ENCODE measurements at regions not wholly inside any gene's neighbourhood (a gene's known extent, or its start where the extent isn't known, plus 50 kb on each side); places are given as distances from the start of the nearest gene placed in this dataset.

DNA sequence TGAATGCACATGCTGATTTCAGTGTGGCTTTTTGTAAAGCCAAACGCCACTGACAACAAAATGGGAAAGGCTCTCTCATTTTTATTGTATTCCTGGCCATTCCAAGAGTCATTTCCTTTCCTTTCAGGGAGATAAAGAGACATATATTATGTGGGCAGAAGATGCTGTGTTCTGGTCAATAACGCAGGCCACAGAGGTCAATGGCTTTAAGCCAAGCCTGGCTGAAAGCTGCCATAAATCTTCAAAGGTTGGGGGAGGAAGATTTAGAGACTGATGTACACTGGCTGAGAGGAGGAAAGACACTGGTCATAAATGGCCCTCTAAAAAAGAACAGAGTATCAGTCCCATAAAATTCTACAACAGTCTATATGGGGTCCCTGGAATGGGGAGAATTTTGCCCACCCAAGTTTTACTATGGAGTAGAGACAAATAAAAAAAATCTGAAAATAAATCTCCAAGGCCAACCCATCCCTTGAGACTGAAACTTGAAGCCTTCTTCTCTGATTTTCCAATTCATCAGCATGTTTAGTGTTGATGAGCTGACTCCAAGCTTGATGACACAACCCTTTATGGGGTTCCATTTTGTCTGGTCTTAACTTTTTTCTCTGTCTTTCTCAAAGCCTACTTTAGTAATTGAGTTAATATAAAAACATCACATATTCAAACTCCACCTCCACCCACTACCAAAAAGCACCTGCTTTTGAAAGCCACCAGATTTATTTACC lies 152.1 kb upstream of the SLC24A2 start:
- ATAC-seq (no peak), DNase-seq (ENCODE audit: low spot score) (no peak)

DNA sequence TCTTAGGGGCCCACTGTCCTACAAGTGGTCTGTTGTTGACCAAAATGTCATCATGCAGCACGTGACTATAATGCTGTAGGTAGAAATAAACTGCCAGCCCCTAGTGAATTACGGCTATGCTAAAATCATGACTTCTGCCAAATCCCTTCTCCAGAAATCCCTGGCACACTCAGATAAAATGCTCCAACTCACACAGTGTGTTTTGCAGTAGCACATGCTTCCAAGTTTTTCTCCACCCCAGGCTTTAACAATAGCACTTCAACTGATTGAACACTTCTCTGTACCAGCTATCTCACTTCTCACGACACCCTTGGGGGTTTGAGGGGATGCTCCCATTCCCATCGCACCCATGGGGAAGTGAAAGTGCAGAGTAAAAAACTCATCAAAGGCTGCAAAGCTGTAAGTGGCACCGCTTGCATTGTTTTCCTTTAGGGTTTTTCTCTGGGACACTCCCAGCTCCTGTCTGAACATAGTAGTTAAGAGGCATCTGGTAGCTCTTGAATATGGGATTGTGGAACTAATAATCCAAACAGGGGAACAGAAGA lies 151.0 kb upstream of the SLC24A2 start:
- ATAC-seq, result no peak
- DNase-seq (ENCODE audit: low spot score), result no peak

DNA sequence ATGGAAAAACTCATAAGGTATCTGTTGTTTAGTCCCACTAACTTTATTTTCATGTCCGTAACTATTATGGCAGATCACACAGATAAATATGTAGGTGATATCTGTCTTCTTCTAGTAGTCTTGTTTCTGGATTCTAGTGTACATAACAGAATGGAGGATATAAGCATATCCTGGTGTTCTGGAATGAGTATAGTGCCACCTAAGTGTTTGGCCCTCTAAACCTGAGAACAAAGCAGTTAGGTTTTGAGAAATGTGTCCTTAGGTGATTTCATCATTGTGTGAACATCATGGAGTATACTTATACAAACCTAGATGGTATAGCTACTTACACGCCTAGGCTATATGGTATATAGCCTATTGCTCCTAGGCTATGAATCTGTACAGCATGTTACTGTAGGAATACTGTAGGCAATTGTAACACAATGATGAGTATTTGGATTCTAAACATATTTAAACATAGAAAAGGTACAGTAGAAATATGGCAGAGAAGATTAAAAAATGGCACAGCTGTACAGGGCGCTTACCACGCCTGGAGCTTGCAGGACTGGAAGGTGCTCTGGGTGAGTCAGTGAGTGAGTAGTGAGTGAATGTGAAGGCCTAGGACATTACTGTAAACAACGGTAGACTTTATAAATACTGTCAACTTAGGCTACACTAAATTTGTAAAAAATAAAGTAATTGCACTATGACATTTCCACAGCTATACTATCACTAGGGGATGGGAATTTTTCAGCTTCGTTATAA lies 150.3 kb upstream of the SLC24A2 start:
- DNase-seq (ENCODE audit: low spot score) (no peak), ATAC-seq (no peak)

DNA sequence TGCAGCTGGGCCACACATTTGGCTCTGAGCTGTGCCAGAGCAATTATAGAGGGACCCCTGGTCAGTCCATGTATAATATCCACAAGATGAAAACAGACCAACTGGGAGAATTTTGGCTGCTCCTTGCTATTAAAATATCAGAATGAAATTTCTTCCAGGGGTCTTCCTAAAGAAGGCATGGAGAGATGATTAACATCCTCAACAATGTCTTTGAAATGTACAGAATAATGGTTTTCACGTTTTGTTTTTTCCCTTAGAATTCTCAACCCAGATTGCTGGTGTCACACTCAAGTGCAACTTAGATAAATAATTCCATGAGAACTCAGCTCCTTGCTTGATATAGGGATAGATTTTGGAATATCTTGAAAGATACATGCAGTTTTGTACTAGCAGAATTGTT lies 148.3 kb upstream of the SLC24A2 start:
- DNase-seq (ENCODE audit: low spot score), result no peak

DNA sequence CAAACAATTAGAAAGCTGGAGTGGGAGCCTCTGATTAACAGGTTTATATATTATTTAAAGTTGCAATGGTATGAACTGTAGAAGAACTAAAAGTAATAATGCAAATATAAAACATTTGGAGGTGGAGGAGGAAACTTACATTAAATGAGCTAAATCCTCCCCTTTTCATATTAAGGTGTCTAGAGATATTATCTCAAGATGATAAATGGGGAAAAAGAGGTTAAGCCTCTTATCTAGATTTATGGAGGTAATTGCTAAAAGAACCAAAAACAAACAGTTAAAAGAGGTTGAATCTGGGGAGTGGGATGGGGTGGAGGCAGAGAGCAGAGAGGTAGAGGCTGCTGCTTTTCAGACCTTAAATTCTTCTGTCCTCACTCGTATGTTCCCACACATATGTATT lies 147.8 kb upstream of the SLC24A2 start:
- no peak for DNase-seq (ENCODE audit: low spot score)

More for the DNA sequence above, 148.3 kb upstream of the SLC24A2 start:
- ATAC-seq, result no peak

DNA sequence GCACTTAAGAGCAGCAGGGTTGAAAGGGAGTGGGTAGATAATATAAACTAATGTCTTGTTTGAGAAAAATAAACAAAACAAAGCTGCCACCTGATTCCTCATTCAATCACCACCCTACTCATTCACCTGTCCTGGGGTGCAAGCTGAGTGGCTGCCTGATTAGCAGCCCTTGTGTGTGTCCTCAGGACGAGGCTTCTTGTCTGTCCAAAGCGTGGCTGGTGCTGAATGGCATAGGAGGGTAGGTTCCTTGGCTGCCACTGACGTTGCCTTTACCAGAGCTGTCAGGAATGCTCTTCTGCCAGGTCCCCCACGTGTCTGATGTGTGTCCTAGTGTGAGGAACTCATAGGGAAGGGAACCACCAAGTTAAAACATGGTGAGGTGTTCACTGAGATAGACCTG lies 146.6 kb upstream of the SLC24A2 start:
- no peak for ATAC-seq
- DNase-seq (ENCODE audit: low spot score), result no peak

More for the DNA sequence above, 147.8 kb upstream of the SLC24A2 start:
- no peak for ATAC-seq

DNA sequence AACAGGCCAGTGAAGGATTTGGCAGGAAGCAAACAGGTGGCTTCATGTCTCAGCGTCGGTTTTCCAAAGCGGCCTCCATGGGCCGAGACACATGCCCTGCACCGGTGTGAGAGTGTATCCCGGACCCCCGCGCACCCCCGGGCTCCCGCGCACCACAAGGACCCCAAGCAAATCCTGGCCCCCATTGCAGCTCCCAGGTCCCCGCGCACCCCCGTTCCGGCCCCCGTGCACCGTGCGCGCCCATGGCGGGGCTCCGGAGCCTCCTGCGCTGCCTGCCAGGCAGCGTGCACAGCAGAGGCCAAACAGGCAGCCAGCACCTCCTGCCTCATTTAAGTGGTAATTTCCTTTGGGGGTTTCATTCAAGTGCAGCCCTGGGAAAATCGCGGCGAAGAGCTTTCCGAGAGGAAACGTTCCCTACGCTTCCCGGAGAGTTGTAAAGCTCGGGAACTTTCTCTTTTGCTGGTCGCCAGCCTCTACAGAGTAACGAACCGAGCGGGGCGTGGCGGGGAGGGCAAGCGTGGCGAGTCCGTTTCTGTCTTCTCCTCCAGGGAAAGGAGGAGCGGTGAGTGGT lies 145.5 kb upstream of the SLC24A2 start:
- peak; percentile 80 for ATAC-seq
- no peak for DNase-seq (ENCODE audit: low spot score)

DNA sequence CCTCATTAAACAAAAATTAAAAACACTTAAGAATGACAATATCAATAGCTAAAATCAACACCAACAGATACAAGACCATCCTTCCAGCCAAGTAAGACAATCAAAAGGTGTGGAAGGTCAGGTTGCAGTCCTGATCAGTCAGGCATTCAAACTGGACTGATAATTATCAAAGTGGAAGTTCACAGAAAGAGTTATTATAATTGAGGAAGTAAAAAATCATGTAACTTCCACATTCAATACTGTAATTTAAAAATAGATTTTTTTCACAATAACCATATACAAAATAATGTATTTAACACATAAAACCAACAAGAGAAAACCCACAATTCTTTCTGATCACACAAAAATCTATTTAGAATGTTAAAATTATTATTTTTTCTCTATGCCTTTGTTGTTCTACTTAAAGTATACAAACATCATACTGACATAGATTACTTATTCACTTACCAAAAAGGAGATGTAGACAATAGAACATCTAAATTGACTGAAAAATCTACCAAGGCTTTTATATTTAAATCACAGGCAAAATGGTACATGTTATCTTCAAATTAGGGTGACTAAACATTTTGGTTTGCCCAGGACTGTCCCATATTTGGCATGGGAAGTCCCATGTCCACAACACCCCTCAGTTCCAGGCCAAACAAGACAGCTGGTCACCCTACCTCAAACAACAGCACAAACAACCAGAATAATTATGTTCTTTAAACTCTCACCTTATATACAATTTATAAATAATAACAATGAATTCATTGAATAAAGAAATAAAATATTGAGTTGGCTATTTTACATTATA lies 142.5 kb upstream of the SLC24A2 start:
- DNase-seq (ENCODE audit: low spot score) (no peak), ATAC-seq (no peak)

DNA sequence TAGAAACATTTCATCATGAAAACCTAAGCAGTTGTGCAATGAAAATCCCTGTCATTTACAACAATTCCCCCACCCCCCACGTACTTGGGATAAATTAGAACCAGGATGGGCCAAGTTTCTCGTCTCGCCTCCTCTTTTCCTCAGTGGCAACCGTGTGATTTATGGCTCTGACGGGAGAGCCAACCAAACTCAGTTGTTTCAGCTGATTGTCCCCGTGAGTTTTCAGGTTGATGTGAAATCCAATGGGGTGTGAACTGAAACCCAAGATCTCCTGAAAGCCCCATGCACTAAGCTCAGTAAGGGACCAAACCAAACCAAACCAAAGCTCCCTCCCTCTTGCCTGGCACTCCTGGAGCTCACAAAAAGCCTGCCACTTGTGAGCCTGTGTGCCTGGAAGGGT lies 138.7 kb upstream of the SLC24A2 start:
- DNase-seq (ENCODE audit: low spot score) (no peak), ATAC-seq (no peak)

DNA sequence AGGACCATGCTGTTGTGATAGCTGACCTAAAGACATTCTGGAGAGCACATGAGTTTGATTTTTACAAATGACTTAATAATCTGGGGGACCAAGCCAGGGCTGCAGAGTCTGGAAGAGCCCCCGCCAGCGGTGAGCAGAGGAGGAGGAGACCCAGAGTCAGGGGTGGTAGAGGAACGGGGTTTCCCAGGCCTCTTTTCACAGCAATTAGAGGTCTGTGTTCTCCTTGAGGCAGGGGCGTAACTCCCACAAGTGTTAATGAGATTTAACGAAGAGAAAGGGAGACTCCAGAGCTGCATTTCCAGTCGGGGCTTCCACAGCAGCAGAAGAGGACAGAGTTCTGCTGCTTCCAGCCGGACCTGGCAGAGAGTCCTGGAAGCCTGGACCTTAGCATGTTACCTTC lies 137.9 kb upstream of the SLC24A2 start:
- DNase-seq (ENCODE audit: low spot score), result no peak
- ATAC-seq, result no peak

DNA sequence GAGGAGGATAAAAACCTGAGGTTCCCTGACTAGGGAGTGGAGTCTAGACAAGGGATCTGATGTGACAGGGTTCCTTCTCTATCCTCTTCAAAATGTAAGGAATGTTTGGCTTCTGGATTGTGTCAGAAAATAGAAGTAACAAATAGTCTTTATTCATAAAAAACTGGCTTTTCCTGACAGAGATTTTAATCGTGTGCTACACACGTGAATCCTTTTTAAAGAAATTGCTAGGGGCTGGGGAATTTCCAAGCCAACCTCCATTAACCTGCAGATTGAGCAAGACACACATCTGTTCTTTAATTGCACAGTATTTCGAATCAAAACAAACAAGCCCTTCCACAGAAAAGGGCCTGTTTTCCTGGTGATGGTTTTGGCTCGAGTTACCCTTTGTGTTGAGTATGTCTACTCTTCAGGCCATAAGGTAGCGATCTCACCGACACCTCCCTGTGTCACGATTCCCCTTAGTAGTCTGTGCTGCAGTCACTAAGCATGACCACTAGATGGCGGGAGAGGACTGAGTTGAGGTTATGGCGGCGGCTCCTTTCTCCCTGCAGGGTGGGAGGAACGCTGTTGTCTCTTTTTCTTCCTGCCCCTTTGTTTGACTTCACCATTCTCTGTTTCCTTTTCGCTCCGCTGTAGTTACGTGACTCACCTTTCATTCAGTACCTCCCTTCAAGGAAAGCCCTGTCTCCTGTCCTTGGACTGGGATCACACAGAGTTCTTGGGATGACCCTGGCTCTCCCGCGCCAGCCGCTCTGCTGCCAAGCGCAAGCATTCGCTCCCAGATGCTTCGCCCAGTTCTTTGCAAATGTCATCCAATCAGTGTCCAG lies 137.1 kb upstream of the SLC24A2 start:
- ATAC-seq (peak; percentile 99), DNase-seq (ENCODE audit: low spot score) (peak; percentile 71)

DNA sequence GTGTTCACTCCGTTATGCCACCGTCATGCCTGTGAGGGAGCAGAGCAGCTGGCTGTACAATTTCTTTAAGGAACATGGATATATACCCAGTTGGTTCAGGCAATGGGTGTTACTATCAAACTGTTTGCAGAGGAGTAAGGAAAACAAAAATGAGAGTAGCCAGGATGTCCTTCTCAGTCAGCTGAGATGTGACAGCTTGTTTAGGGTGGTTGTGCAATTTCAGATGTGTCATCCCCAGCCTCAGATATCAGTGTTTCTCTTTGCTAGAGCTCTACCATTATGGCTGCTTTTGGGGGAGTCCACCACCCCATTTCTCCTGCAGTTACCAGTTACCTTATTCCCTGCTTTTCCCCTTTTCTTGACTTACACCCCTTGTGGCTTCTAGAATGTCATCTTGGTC lies 135.2 kb upstream of the SLC24A2 start:
- ATAC-seq (no peak), DNase-seq (ENCODE audit: low spot score) (no peak)

DNA sequence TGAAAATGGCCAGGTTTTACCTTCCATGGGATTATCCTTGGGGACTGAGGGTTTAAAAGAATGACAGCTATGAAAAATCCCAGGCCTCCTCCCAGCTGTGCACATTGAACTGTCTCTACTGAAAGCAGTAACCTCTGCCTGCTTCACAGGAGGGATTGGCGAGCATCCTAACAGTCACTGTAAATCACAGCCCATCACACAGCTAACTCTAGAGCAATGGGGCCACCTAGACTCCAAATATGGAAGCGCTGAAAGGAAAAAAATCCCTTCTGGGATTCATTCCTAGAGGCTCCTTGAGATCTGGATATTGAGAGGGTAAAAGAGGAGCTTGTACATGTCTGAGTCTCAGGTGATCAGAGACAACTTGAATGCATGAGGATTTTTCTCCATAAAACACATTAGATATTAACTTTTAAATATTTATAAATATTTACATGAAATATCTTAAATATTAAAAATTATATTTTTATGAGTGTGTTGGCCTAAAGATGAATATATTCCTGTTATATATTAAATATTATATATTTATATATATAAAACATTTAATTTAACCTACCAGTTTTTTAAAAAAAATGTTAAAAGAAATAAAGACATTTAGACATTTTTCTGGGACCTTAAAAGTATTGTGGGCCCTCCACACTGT lies 133.8 kb upstream of the SLC24A2 start:
- ATAC-seq, result peak; percentile 48
- DNase-seq (ENCODE audit: low spot score), result no peak

DNA sequence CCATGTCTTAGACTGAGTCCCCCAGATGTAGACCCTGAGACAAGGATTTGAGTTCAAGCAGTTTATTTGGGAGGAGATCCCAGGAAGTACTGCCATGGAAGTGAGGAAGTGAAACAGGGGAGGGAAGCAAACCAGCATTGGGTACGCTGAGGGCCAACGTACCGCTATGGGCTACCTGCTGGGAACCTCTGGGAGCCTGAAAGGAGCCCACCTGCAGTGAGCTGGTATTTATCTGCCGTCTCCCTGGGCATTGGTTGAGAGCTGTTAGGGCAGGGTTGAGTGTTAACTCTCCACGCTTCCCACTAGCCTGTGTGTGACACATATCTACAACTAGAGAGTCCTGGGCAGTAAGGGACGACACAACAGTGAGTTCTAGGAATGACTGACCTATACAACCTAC lies 131.6 kb upstream of the SLC24A2 start:
- no peak for ATAC-seq
- no peak for DNase-seq (ENCODE audit: low spot score)

DNA sequence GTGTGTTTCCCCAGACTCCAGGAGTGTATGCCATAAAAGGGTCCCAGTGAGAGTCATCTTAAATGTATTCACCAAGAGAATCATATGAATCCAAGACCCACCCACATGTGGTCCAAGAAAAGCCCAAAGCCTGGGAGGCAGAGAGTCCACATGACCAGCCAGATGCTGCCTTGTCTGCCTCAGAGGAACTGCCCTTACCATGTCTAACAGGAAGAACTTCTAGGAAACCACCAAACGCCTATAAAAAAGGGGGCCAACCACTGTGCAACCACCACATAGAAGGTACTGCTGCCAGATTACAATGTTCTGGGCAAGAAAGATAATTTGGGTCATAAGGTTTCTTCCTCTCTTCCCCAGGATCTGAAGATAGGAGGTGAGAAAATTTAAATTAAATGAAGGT lies 129.8 kb upstream of the SLC24A2 start:
- ATAC-seq (no peak), DNase-seq (ENCODE audit: low spot score) (no peak)

DNA sequence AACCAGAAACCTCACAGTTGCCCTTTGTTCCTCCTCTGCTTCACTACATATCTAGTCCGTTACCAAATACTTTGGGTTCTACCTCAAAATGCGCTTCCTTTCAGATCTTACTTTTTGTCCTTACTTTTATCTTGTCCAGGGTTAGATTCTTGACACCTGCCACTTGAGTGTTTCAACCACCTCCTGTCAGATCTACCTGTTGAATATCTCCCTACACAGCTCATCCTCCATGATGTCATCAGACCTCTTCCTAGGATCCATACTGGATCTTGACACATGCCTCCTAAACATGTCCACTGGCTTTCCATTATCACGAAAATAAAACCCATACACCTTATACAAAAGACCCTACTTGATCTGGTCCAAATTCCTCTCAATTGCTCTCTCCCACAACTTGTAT lies 125.2 kb upstream of the SLC24A2 start:
- no peak for DNase-seq (ENCODE audit: low spot score)
- no peak for ATAC-seq

DNA sequence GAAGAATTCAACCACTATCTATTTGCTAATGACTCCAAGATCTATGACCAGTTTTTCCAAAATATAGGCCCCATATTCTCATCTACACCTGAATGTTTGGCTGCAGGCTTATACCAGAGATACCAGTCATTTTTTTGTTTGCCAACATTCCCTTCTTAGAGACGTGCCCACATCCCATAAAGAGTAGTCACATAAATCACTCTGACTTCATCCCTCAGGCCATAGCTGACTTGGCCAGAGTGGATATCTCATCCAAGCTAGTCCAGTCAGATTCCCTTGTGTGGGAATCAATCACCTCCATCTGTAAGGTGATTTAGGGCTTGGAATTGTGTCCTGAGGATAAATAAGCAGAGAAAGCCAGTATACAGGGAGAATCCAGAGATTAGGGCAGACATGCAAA lies 124.3 kb upstream of the SLC24A2 start:
- no peak for DNase-seq (ENCODE audit: low spot score)
- ATAC-seq, result no peak

DNA sequence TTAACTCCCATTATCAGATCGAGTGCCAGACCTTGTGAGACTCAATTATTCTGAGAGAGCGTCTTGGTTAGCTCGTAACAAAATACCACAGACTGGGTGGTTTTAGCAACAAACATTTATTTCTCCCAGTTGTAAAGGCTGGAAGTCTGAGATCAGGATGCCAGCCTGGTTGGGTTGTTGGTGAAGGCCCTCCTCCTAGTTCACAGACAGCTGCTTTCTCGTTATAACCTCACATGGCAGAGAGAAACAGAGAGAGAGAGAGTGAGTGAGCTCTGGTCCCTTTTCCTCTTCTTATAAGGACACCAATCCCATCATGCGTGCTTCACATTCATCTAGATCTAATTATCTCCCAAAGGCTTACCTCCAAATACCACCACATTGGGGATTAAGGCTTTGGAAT lies 114.2 kb upstream of the SLC24A2 start:
- no peak for ATAC-seq
- DNase-seq (ENCODE audit: low spot score), result no peak

DNA sequence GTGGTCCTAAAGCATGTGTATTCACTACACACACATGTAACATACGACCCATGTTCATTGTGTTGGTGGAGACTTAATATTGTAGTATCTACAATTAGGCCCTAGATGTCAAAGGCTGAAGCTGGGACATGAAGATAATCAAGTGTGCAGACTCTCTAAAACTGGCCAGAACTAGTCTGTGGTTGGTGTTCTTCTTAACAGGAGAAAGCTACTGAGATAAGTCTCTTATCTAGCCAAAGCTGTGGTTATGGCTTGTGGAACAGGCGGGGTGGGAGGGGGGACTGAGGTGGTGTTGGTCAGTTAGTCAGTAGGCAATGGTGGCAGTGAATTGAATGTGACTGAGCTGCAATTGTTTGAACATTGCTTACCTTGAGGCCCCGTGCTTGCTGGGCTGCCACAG lies 112.7 kb upstream of the SLC24A2 start:
- DNase-seq (ENCODE audit: low spot score) (no peak), ATAC-seq (no peak)

DNA sequence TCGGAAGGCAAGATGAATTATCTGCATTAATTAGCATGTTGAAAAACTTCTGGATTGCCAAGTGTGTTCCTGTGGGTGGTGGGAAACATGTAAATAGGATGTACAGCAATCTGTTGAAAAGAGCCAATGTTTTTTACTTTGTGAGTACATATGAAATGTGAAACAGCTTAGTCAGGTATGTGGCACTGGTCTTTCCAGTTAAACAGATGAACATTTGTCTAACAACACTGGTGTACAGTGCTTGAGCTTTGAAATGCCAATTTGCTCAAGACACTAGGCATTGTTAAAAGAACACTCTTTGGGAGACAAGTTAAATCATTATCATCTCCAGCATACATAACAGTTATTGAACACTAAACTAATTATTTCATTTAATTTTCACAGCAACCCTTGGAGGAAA lies 107.3 kb upstream of the SLC24A2 start:
- ATAC-seq (no peak), DNase-seq (ENCODE audit: low spot score) (no peak)

Measured in left lobe of liver (tissue), 2 donors.